Islet of Langerhans (tissue), 1 donor: ENCODE measurements at regions not wholly inside any gene's neighbourhood (a gene's known extent, or its start where the extent isn't known, plus 50 kb on each side); places are given as distances from the start of the nearest gene placed in this dataset.

ENCODE experiments used
- FAIRE-seq: peaks from one replicate; lab custom pipeline; 2011; peaks lifted over from hg19 to GRCh38; lab: Jason Lieb, UNC

GRCh38 chrX:94041881-94042280, 367.9 kb downstream of the FAM133A start:
- no peak for FAIRE-seq

- no peak for FAIRE-seq
Observed at GRCh38 chrX:94045724-94046123, 371.7 kb downstream of the FAM133A start.

GRCh38 chrX:94051926-94052325, 377.9 kb downstream of the FAM133A start:
- no peak for FAIRE-seq

GRCh38 chrX:94053575-94053974, 379.6 kb downstream of the FAM133A start:
- FAIRE-seq = peak; percentile 96

GRCh38 chrX:94057385-94057784, 383.4 kb downstream of the FAM133A start:
- no peak for FAIRE-seq

GRCh38 chrX:94058728-94059382, 384.8 kb downstream of the FAM133A start:
- peak; percentile 99 for FAIRE-seq

- FAIRE-seq = no peak
Observed at GRCh38 chrX:94065091-94065490, 391.1 kb downstream of the FAM133A start.

- no peak for FAIRE-seq
Observed at GRCh38 chrX:94089149-94089548, 415.1 kb downstream of the FAM133A start.

- no peak for FAIRE-seq
Observed at GRCh38 chrX:94097868-94098267, 423.9 kb downstream of the FAM133A start.

GRCh38 chrX:94107981-94108380, 434.0 kb downstream of the FAM133A start:
- FAIRE-seq = peak; percentile 97

GRCh38 chrX:94114362-94114761, 440.4 kb downstream of the FAM133A start:
- no peak for FAIRE-seq

GRCh38 chrX:94121799-94122198, 447.8 kb downstream of the FAM133A start:
- no peak for FAIRE-seq

- FAIRE-seq = no peak
Observed at GRCh38 chrX:94123062-94123461, 449.1 kb downstream of the FAM133A start.

- FAIRE-seq = no peak
Observed at GRCh38 chrX:94162971-94163370, 489.0 kb downstream of the FAM133A start.

GRCh38 chrX:94178145-94178788, 504.3 kb downstream of the FAM133A start:
- FAIRE-seq = no peak

GRCh38 chrX:94204524-94204923, 530.5 kb downstream of the FAM133A start:
- FAIRE-seq = no peak

- FAIRE-seq = no peak
Observed at GRCh38 chrX:94216738-94217137, 542.7 kb downstream of the FAM133A start.

GRCh38 chrX:94252211-94252610, 578.2 kb downstream of the FAM133A start:
- FAIRE-seq = no peak

- no peak for FAIRE-seq
Observed at GRCh38 chrX:94256396-94256795, 582.4 kb downstream of the FAM133A start.

- FAIRE-seq = no peak
Observed at GRCh38 chrX:94265323-94265722, 591.3 kb downstream of the FAM133A start.

GRCh38 chrX:94288325-94288724, 614.3 kb downstream of the FAM133A start:
- no peak for FAIRE-seq

- no peak for FAIRE-seq
Observed at GRCh38 chrX:94288972-94289371, 615.0 kb downstream of the FAM133A start.

GRCh38 chrX:94302446-94302845, 628.4 kb downstream of the FAM133A start:
- FAIRE-seq = no peak

- FAIRE-seq = no peak
Observed at GRCh38 chrX:94329182-94329581, 655.2 kb downstream of the FAM133A start.
